Muscle of leg (tissue), 3 donors: ENCODE measurements at regions not wholly inside any gene's neighbourhood (a gene's known extent, or its start where the extent isn't known, plus 50 kb on each side); places are given as distances from the start of the nearest gene placed in this dataset.
"Not testable (repeated sequence)": the region's sequence is repeated elsewhere in the genome, so short reads cannot be mapped to it uniquely, and the experiment has no call there.

Experiments
- DNase-seq: peaks from one replicate; pipeline ENCODE4 v3.0.0; 2013
- H3K27ac ChIP-seq: one replicate; pipeline ENCODE4 v1.5.1; 2013; ENCODE audit warnings: mild to moderate bottlenecking, low read length, control low read depth
- H3K27me3 ChIP-seq: one replicate; pipeline ENCODE4 v1.6.1; 2013; ENCODE audit warnings: low read length; ENCODE audit not compliant: control insufficient read depth, insufficient read depth
- H3K36me3 ChIP-seq: one replicate; pipeline ENCODE4 v1.6.1; 2013; ENCODE audit warnings: low read length; ENCODE audit not compliant: control insufficient read depth, insufficient read depth
- H3K4me1 ChIP-seq: one replicate; pipeline ENCODE4 v1.6.1; 2013; ENCODE audit warnings: low read length; ENCODE audit not compliant: control insufficient read depth, insufficient read depth
- H3K4me3 ChIP-seq: one replicate; pipeline ENCODE4 v1.5.1; 2013; ENCODE audit warnings: low read length, control low read depth
- H3K9me3 ChIP-seq: replicated peaks from 2 replicates; pipeline ENCODE4 v1.6.1; 2013; ENCODE audit warnings: low read depth, low read length; ENCODE audit not compliant: control insufficient read depth
- WGBS: methylation state at CpG from one replicate; pipeline ENCODE4 v1.1.5; 2013; ENCODE audit warnings: missing lambda C conversion rate; ENCODE audit not compliant: insufficient coverage; 5-methylcytosine and 5-hydroxymethylcytosine counted together

DNA sequence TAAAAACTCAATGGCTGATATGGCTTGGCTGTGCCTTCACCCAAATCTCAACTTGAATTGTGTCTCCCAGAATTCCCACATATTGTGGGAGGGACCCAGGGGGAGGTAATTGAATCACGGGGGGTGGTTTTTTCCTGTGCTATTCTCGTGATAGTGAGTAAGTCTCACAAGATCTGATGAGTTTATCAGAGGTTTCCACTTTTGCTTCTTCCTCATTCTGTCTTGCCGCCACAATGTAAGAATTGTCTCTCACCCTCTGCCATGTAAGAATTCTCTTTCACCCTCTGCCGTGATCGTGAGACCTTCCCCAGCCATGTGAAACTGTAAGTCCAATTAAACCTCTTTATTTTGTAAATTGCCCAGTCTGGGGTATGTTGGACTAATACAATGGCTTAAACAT, 115.6 kb upstream of the MTPN start:
- H3K9me3 ChIP-seq, H3K4me3 ChIP-seq, H3K4me1 ChIP-seq, H3K36me3 ChIP-seq, H3K27ac ChIP-seq, DNase-seq, H3K27me3 ChIP-seq: not testable (repeated sequence)
- WGBS, result no CpG with 5 or more reads among the region's 5 CpGs

GRCh38 chr7:136087881-136088280, 110.7 kb upstream of the MTPN start:
- no peak overlapping the region for H3K27ac ChIP-seq
- no peaks in the 10 kb centered on the region for H3K9me3 ChIP-seq
- H3K4me3 ChIP-seq, result no peak overlapping the region
- WGBS, result no CpG with 5 or more reads among the region's 1 CpG
- no peak for DNase-seq
- H3K27me3 ChIP-seq, result no peaks in the 10 kb centered on the region
- H3K4me1 ChIP-seq, result no peaks in the 10 kb centered on the region
- H3K36me3 ChIP-seq, result no peaks in the 10 kb centered on the region

GRCh38 chr7:136086712-136087111, 109.6 kb upstream of the MTPN start:
- Histone ChIP-seq H3K27me3 (no peaks in the 10 kb centered on the region), H3K9me3 (no peaks in the 10 kb centered on the region), H3K36me3 (no peaks in the 10 kb centered on the region), H3K4me1 (no peaks in the 10 kb centered on the region), H3K4me3 (peak overlapping the region; percentile 34), H3K27ac (no peak overlapping the region)
- 40% methylated on average over 1 of the region's 3 CpGs for WGBS
- DNase-seq, result peak; percentile 96

DNA sequence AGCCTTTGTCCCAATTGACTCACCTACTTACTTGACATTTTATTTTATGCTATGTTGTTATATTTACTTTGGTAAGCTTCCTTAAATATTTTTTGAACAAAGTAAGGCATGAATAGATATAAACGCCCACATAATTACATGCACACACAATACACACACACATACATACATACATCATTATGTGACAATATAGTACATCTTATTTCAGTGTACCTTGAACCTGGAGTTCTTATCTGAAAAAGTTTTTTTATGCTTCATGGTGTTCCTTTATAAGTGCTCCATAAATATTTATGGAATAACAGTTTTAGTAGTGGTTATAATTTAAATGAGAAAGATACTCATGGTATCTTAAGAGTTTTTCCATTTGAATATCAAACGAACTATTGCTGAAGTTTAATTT, 102.8 kb upstream of the MTPN start:
- H3K4me3 ChIP-seq, result no peak overlapping the region
- H3K36me3 ChIP-seq, result no peaks in the 10 kb centered on the region
- H3K27me3 ChIP-seq, result no peaks in the 10 kb centered on the region
- no peak overlapping the region for H3K27ac ChIP-seq
- no peak for DNase-seq
- no peaks in the 10 kb centered on the region for H3K9me3 ChIP-seq
- H3K4me1 ChIP-seq, result no peaks in the 10 kb centered on the region
- no CpG with 5 or more reads among the region's 2 CpGs for WGBS

DNA sequence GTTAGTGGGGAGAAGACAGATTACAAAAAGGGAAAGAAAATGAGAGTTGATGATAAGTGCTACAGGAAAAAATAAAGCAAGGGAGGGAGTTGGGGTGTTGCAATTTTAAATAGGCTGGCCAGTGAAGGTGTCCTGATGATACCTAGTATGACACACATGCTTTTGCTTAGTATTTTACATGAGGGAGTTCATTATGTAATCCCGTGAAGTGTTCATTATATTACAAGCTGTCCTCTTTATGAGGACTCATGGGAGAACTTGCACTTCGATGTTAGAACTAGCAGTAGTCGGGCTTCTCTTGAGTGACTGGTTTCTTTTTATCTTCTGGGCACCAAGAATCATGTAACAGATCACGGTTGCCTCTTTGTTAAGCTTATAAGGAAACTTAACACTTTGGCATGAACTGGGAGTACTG, 102.3 kb upstream of the MTPN start:
- Histone ChIP-seq H3K9me3 (no peaks in the 10 kb centered on the region), H3K27me3 (no peaks in the 10 kb centered on the region), H3K4me3 (no peak overlapping the region), H3K27ac (no peak overlapping the region), H3K36me3 (no peaks in the 10 kb centered on the region), H3K4me1 (no peaks in the 10 kb centered on the region)
- 60% methylated on average over 1 of the region's 4 CpGs for WGBS
- no peak for DNase-seq

GRCh38 chr7:136079066-136079465, 101.9 kb upstream of the MTPN start:
- WGBS, result no CpG with 5 or more reads among the region's 1 CpG
- H3K36me3 ChIP-seq, result no peaks in the 10 kb centered on the region
- no peaks in the 10 kb centered on the region for H3K9me3 ChIP-seq
- H3K27ac ChIP-seq, result no peak overlapping the region
- no peak overlapping the region for H3K4me3 ChIP-seq
- no peak for DNase-seq
- no peaks in the 10 kb centered on the region for H3K4me1 ChIP-seq
- H3K27me3 ChIP-seq, result no peaks in the 10 kb centered on the region

DNA sequence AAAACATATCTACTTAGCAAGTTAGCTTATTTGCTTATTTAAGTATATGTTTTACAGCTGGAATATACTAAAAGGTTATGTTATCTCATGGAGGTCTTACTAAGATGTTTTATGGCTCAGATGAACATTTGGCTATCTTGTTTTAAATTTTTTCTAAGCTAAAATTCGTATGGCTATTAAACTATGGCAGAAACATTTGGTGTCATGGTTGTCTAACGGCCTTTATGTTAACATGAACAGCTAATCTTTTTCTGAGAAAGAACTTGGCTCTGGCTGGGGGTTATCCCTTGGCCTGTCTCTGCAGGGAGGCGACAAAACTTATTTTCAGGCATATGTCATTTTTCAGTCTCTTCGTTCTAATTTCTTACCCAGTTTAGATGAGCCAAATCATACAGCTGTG, 101.5 kb upstream of the MTPN start:
- 83% methylated on average over 1 of the region's 4 CpGs for WGBS
- H3K27me3 ChIP-seq, result no peaks in the 10 kb centered on the region
- no peaks in the 10 kb centered on the region for H3K36me3 ChIP-seq
- no peaks in the 10 kb centered on the region for H3K4me1 ChIP-seq
- no peaks in the 10 kb centered on the region for H3K9me3 ChIP-seq
- peak; percentile 48 for DNase-seq
- no peak overlapping the region for H3K27ac ChIP-seq
- H3K4me3 ChIP-seq, result no peak overlapping the region

GRCh38 chr7:136076954-136077353, 99.8 kb upstream of the MTPN start:
- Histone ChIP-seq H3K4me3 (no peak overlapping the region), H3K27me3 (no peaks in the 10 kb centered on the region), H3K27ac (no peak overlapping the region), H3K9me3 (no peaks in the 10 kb centered on the region), H3K4me1 (no peaks in the 10 kb centered on the region), H3K36me3 (no peaks in the 10 kb centered on the region)
- DNase-seq, result no peak
- 83% methylated on average over 1 of the region's 2 CpGs for WGBS

DNA sequence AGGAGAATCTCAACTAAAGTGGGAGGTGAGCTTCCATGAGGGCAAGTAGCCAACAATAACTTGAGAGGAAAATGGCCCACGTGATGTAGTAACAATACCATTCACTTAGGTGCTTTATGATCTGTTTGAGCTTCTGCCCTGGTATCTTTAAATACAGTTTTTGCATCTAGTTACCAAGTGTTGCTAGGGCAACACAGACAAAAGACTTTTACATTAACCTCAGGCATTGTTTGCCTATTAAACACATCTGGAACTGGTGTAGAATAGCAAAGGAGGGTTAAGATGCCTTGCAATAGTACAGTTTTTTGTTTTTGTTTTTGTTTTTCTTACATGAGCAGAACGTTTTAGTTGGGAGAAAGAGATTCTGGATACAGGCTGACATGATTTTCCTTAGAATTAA, 97.7 kb upstream of the MTPN start:
- Histone ChIP-seq H3K9me3 (no peaks in the 10 kb centered on the region), H3K36me3 (no peaks in the 10 kb centered on the region), H3K4me3 (no peak overlapping the region), H3K27ac (no peak overlapping the region), H3K4me1 (no peaks in the 10 kb centered on the region), H3K27me3 (no peaks in the 10 kb centered on the region)
- no CpG with 5 or more reads among the region's 2 CpGs for WGBS
- no peak for DNase-seq

DNA sequence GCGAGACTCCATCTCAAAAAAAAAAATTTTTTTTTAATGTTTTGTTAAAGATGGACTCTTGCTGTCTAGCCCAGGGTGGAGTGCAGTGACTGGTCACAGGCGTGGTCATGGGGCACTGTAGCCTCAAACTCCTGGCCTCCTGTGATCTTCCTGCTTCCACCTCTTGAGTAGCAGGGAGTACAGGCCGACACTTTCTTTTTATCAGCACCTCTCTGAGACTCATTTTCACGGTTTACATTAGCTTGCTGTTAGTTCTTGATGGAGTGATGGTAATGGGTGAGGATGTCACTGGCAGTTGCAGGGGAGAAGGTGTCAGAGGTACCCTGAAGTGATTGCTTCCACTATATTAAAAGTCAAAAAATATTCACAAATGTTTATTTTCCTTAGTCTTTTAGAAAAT, 95.3 kb upstream of the MTPN start:
- H3K4me1 ChIP-seq, result no peaks in the 10 kb centered on the region
- H3K36me3 ChIP-seq, result no peaks in the 10 kb centered on the region
- DNase-seq, result no peak
- H3K9me3 ChIP-seq, result no peaks in the 10 kb centered on the region
- no peak overlapping the region for H3K4me3 ChIP-seq
- no peaks in the 10 kb centered on the region for H3K27me3 ChIP-seq
- whole genome bisulfite sequencing, result 100% methylated on average over 1 of the region's 4 CpGs
- H3K27ac ChIP-seq, result no peak overlapping the region

GRCh38 chr7:136070736-136071505, 93.8 kb upstream of the MTPN start:
- H3K27me3 ChIP-seq, result no peaks in the 10 kb centered on the region
- no peak overlapping the region for H3K4me3 ChIP-seq
- WGBS, result 29% methylated on average over 1 of the region's 6 CpGs
- no peak overlapping the region for H3K27ac ChIP-seq
- DNase-seq, result no peak
- H3K9me3 ChIP-seq, result no peaks in the 10 kb centered on the region
- H3K36me3 ChIP-seq, result no peaks in the 10 kb centered on the region
- H3K4me1 ChIP-seq, result no peaks in the 10 kb centered on the region
